ENCODE measurements at regions not wholly inside any gene's neighbourhood (a gene's known extent, or its start where the extent isn't known, plus 50 kb on each side); places are given as distances from the start of the nearest gene placed in this dataset.

- no peak overlapping the region for H3K27ac Mint-ChIP-seq
- ATAC-seq (peak in 1 of 3 donors; percentile 36), DNase-seq (no peak)
- peaks cover 7 to 8% of the 10 kb centered on the region in 2 donors for H3K4me1 Mint-ChIP-seq
- no peaks in the 10 kb centered on the region for H3K9me3 ChIP-seq (ENCODE audit: control insufficient read depth, insufficient read depth, low read length)
- WGBS (ENCODE audit: insufficient coverage): 48% methylated on average over 16 of the region's 20 CpGs
- no peak for TF ChIP-seq CTCF (IDR thresholded peaks at IDR 0.05)
- peaks cover 24% of the 10 kb centered on the region for H3K27me3 ChIP-seq (ENCODE audit: control insufficient read depth, insufficient read depth, low read length)
- H3K27ac ChIP-seq (ENCODE audit: low read length): no peak overlapping the region
- peak overlapping the region; percentile 65 for H3K4me3 Mint-ChIP-seq
- H3K4me1 ChIP-seq (ENCODE audit: control insufficient read depth, insufficient read depth, low read length): peaks cover 10% of the 10 kb centered on the region
- no peak overlapping the region for H3K4me3 ChIP-seq (ENCODE audit: low read length)
- H3K27me3 Mint-ChIP-seq (ENCODE audit: low read depth in 2 of 2): peaks cover 65 to 68% of the 10 kb centered on the region in 2 donors
- intact Hi-C loops (cut with micrococcal nuclease): no loop called here
- H3K36me3 Mint-ChIP-seq: peaks cover 6% of the 10 kb centered on the region
- H3K36me3 ChIP-seq (ENCODE audit: control insufficient read depth, insufficient read depth, low read length): no peaks in the 10 kb centered on the region
- H3K9me3 Mint-ChIP-seq: no peaks in the 10 kb centered on the region
Observed at GRCh38 chr6:41469156-41470028, 76.8 kb upstream of the FOXP4 start.

- no peaks in the 10 kb centered on the region for H3K9me3 Mint-ChIP-seq
- peaks cover 6% of the 10 kb centered on the region for H3K36me3 Mint-ChIP-seq
- peak; percentile 15 to 74 (median 57) for ATAC-seq
- no peak overlapping the region for H3K27ac ChIP-seq (ENCODE audit: low read length)
- H3K9me3 ChIP-seq (ENCODE audit: control insufficient read depth, insufficient read depth, low read length): no peaks in the 10 kb centered on the region
- H3K27ac Mint-ChIP-seq: no peak overlapping the region
- H3K4me1 ChIP-seq (ENCODE audit: control insufficient read depth, insufficient read depth, low read length): peaks cover 10% of the 10 kb centered on the region
- H3K27me3 ChIP-seq (ENCODE audit: control insufficient read depth, insufficient read depth, low read length): peaks cover 24% of the 10 kb centered on the region
- TF ChIP-seq CTCF (IDR thresholded peaks at IDR 0.05): no peak
- peak overlapping the region; percentile 65 for H3K4me3 Mint-ChIP-seq
- 3% methylated on average over 19 of the region's 23 CpGs for WGBS (ENCODE audit: insufficient coverage)
- H3K4me3 ChIP-seq (ENCODE audit: low read length): peak overlapping the region; percentile 1
- H3K4me1 Mint-ChIP-seq: peaks cover 7 to 8% of the 10 kb centered on the region in 2 donors
- peak in 1 of 2 donors; percentile 39 for DNase-seq
- intact Hi-C loops (cut with micrococcal nuclease): no loop called here
- H3K36me3 ChIP-seq (ENCODE audit: control insufficient read depth, insufficient read depth, low read length): no peaks in the 10 kb centered on the region
- peaks cover 68 to 73% of the 10 kb centered on the region in 2 donors for H3K27me3 Mint-ChIP-seq (ENCODE audit: low read depth in 2 of 2)
Observed at GRCh38 chr6:41470029-41470330, 76.2 kb upstream of the FOXP4 start.

GRCh38 chr6:41470331-41471063 lies 75.7 kb upstream of the FOXP4 start:
- H3K27me3 ChIP-seq (ENCODE audit: control insufficient read depth, insufficient read depth, low read length): peaks cover 24% of the 10 kb centered on the region
- H3K4me1 ChIP-seq (ENCODE audit: control insufficient read depth, insufficient read depth, low read length): peaks cover 10% of the 10 kb centered on the region
- Mint-ChIP-seq H3K4me3 (peak overlapping the region; percentile 65), H3K27ac (no peak overlapping the region), H3K9me3 (no peaks in the 10 kb centered on the region), H3K27me3 (ENCODE audit: low read depth in 2 of 2) (peaks cover 68 to 73% of the 10 kb centered on the region in 2 donors), H3K36me3 (peaks cover 6% of the 10 kb centered on the region), H3K4me1 (peaks cover 7 to 8% of the 10 kb centered on the region in 2 donors)
- DNase-seq (no peak), ATAC-seq (peak in 2 of 3 donors; percentile 21 to 49)
- intact Hi-C loops (cut with micrococcal nuclease): no loop called here
- no peak overlapping the region for H3K4me3 ChIP-seq (ENCODE audit: low read length)
- no peak overlapping the region for H3K27ac ChIP-seq (ENCODE audit: low read length)
- 9% methylated on average over 61 of the region's 62 CpGs for WGBS (ENCODE audit: insufficient coverage)
- no peaks in the 10 kb centered on the region for H3K36me3 ChIP-seq (ENCODE audit: control insufficient read depth, insufficient read depth, low read length)
- no peaks in the 10 kb centered on the region for H3K9me3 ChIP-seq (ENCODE audit: control insufficient read depth, insufficient read depth, low read length)
- no peak for TF ChIP-seq CTCF (IDR thresholded peaks at IDR 0.05)

Data from natural killer cell (primary cell).